ENCODE measurements at regions not wholly inside any gene's neighbourhood (a gene's known extent, or its start where the extent isn't known, plus 50 kb on each side); places are given as distances from the start of the nearest gene placed in this dataset.

DNA sequence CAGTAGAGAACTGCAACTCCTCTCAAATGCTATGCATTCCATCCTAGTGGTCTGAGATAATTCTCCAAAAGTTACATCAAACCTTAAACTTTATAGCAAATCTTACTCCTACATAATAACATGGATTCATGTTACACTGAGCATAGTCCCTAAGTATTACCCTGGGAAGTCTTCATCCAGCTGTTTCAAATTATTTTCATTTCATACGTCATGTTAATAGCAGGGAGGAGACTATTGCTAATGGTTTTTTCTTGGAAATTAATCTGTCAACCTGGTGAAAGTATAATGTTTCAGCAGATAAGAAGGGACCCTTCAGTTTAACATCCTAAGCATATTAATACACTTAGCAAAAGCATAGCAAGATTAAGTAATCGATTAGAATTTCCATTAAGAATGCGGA lies 318.1 kb downstream of the USP25 start:
- TF ChIP-seq CTCF (IDR thresholded peaks at IDR 0.05 in 8 of 11, conservative IDR thresholded peaks at IDR 0.05 in 3 of 11) (no peak), POLR2A (IDR thresholded peaks at IDR 0.05) (no peak), POLR2AphosphoS5 (IDR thresholded peaks at IDR 0.05) (no peak)

Data from spleen (tissue), 7 donors.